ENCODE measurements at regions not wholly inside any gene's neighbourhood (a gene's known extent, or its start where the extent isn't known, plus 50 kb on each side); places are given as distances from the start of the nearest gene placed in this dataset.

DNA sequence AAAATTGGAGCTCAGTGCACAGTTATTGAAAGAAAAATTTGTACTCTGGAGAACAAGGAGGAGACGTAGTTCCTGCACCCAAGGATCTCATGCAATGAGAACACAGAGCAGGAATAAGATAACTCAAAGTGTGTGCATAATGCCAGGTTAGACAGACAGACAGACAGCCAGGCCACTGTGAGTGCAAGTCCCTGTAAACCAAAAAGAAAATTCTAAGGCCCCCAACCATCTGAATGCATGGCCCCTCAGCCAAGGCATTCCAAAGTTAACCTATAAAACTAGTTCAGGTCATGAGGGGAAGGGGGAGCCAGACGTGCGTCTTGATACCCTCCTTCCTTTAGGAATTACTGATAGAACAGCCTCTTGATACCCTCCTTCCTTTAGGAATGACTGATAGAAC is 94.5 kb upstream of the ENPP6 start:
- ATAC-seq, result no peak
- intact Hi-C loops (cut with micrococcal nuclease), result no loop called here
- no peak for DNase-seq

DNA sequence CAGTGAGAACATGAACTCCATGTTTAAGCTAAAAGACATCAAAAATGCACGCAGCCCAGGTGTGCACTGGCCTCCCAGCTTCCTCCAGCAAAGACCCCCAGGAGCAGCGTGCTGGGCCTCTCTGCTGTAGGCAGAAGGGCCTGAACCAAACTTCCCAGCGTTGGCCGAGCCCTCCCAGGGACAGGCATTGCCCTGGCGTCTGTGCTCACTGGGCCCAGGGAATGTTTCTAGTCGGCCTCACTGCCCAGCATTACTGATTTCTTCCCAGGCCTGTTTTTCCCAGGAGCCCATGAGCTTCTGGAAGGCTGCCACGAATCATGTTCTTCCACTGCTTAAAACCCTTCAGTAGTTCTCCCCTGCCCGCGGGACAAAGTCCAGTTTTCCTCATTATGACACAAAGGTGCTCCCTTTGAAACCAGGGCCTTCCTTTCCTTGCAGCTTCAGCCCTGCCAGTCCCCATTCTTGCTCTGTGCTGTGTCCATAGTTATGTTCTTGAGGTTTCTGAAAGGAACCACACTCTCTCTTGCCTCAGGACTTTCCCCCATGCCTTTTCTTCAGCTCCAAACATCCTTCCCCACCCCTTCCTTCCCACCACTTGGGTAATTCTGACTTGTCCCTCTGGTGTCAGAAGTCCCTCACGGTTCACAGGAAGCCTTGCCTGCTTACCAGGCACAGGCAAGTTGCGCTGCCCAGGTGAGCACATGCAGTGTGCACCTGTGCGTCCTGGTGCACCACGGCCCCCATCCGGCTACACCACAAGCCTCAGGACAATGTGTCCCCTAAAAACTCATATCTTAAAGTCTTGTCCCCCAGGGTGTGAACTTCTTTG is 93.4 kb upstream of the ENPP6 start:
- intact Hi-C loops (cut with micrococcal nuclease), result no loop called here
- DNase-seq (peak; percentile 38), ATAC-seq (peak; percentile 61)

DNA sequence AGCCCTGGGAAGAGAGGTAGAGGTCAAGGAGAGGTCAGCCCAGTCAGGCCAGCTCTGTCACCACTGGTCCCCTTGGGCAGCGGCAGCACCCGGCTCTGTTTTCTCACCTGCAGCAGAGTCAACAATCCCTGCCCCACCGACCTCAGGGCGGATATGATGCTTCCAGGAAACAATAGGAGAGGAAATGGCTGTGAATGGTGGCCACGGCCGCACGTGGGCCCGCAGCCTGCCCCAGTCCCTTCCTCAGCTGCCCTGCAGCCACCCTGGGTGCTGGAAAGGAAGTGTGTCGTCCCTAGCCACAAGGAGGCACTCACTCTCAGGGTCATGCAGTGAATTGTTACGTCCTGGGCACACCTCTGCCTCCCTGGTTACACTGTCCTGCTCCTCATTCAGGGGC is 92.5 kb upstream of the ENPP6 start:
- DNase-seq (peak; percentile 35), ATAC-seq (peak; percentile 70)
- intact Hi-C loops (cut with micrococcal nuclease), result no loop called here

DNA sequence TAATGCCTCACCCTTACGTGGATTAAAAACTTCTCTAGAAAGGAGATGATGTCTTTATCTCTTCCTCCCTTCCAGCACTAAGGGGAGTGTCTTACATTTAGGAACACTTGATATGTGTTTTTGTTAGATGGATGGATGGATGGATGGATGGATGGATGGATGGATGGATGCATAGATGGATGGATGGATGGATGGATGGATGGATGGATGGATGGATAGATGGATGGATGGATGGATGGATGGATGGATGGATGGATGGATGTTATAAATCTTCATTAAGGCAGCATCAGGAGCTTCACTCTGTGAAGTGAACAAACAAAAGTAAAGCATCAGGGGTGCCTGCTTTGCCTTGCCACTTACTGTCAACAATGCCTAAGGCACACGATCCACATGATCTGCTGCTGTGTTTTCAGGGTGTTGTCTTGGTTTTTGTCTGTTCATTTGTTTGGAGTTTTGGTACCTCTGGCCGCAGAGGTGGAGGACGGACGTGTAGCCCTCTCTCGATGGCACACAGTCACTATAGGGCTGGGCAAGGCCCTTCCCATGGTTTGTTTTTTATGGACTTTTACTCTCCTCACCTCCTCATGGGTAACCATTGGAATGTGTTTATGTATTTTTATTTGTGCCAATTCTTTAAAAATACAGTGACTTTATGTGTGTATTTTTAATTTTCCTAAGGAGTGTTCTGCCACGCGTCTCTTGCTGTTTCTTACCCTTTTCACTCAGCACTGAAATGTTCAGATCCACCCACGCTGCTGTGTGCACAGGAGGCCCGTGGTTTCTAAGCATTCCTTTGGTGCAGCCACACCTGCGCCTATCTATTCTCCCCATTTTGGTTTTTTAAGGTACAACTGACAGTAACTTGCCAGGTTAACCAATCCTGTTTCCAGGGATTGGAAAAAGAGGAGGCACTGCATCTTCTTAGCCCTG is 91.8 kb upstream of the ENPP6 start:
- intact Hi-C loops (cut with micrococcal nuclease), result no loop called here
- DNase-seq (no peak), ATAC-seq (no peak)

DNA sequence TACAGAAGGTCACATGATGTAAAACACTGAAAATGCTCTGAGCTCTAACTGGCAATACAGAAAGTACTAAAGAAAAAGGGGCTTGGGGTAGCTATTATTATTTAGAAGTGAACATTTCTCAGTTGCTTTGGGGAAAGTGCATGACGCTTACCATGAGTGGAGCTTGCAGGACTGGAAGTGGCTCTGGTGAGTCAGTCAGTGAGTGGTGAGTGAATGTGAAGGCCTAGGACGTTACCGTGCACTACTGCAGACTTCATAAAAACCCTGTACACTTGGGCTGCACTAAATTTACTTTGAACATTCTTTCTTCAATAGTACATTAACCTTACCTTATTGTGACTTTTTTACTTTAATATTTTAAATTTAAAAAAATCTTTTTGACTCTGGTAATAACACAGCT is 89.3 kb upstream of the ENPP6 start:
- ATAC-seq, result no peak
- DNase-seq, result no peak
- intact Hi-C loops (cut with micrococcal nuclease), result no loop called here

DNA sequence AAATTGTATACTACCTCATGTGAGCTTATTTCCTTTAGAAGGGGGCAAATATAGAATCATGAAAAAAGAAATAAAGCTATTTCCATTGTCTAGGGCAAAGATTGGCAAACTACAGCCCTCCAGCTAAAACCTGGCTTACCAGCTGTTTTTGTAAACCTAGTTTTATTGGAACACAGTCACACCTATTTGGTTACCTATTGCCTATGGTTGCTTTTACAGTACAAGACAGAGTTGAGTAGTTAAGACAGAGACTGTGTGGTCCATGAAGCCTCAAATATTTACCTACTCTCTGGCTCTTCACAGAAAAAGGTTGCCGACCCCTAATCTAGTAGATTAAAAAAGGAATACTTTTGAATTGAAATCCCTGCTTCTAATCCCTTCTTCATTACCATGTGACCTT is 88.8 kb upstream of the ENPP6 start:
- ATAC-seq (no peak), DNase-seq (no peak)
- intact Hi-C loops (cut with micrococcal nuclease), result no loop called here

DNA sequence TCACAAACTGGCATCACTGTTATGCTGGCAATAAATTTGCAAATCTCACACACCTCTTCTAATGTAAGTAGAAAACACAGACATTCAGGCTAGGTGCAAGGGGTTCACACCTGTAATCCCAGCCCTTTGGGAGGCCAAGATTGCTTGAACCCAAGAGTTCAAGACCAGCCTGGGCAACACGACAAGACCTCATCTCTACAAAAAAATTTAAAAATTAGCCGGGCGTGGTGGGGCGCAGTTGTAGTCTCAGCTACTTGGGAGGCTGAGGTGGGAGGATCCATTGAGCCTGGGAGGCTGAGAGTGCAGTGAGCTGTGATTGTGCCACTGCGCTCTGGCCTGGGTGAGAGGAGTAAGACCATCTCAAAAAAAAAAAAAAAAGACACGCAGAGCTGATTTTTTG is 83.1 kb upstream of the ENPP6 start:
- DNase-seq (no peak), ATAC-seq (no peak)
- intact Hi-C loops (cut with micrococcal nuclease), result no loop called here

DNA sequence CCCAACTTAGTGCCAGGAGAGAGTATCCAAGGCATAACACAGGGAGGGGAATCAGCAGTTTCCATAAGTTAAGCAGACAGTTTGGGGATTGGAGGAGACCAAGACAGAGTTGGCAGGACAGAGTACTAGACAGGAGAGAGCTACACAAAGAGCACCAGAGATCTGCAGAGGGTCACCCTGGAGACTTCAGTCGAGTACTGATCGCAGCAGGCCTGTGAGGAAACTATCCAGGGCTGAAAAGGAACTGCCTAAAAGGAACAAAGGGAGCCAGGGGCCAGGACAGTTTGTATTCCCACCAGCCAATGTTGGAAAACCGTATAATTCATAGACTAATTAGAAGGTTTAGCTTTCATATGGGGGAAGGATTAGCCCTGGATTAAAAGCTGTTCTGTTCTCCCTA is 80.6 kb upstream of the ENPP6 start:
- intact Hi-C loops (cut with micrococcal nuclease), result no loop called here
- ATAC-seq, result peak; percentile 18
- DNase-seq, result no peak

DNA sequence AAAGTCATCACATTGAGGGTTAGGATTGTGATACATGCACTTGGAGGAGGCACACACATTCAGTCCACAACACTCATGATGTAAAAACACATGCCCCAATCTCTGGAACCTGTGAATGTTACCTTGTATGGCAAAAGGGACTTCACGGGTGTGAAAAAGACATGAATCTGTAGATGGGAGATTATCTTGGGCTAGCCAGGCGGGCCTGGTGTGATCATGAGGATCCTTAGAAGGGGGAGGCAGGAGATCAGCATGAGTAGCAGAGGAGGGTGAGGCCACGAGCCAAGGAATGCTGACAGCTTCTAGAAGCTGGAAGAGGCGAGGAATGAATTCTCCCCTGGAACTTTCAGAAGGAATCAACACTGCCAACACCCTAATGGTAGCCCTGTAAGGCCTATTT is 77.5 kb upstream of the ENPP6 start:
- intact Hi-C loops (cut with micrococcal nuclease), result no loop called here
- ATAC-seq (no peak), DNase-seq (no peak)

DNA sequence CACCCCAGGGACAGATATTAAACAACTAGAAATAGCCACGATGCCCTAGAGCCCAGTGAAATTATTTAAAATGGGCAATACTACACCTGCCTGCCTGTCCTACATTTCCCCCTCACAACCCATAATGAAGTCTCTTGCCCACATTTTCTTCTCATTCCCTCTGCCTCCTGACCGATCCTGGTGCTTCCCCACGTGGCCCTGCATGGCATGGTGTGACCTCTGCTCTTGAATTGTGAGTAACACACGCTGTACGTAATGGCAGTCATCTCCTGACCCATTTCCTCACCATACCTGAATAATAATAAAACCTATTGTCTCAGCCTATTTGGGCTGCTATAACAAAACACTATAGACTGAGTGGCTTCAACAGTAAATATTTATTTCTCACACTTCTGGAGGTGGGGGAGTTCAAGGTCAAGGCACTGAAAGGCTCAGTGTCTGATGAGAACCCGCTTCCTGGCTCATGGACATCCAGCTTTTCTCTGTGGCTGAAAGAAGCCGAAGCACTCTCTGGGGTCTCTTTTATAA is 77.0 kb upstream of the ENPP6 start:
- ATAC-seq (no peak), DNase-seq (no peak)
- intact Hi-C loops (cut with micrococcal nuclease), result no loop called here

DNA sequence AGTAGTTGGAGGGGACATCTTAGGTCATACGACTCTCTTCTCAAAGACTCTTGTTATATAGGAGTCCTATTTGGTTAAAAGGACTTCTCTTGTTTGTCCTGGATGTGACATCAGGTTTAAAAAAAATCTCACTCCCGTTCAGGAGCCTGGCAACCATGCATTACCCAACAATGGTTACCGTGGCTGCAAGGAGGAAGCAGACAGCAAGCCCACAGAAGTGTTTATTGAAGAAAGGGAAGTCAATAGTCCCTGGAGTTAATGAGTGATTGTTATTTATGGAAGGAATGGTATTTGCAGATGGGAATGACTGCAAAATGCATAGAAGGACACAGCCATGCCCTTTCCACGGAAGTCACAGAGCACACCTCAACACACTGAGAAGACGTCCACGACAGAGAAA is 75.9 kb upstream of the ENPP6 start:
- intact Hi-C loops (cut with micrococcal nuclease), result no loop called here
- DNase-seq, result no peak
- peak; percentile 48 for ATAC-seq

DNA sequence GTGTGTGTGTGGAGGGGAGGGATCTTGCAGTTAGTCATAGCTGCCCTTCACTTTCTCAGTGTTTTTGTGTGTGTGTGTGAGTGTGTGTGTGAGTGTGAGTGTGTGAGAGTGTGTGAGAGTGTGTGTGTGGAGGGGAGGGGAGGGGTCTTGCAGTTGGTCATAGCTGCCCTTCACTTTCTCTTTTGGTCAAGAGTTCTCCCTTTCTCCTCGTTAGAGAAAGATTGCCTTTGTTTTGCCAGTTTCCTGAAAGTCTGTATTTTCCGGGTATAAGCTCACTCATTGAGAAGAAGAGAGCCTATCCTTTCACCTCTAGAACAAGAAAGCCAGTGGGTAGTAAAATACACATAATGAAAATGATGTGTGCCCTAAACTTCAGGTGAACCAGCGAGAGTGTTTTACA is 75.2 kb upstream of the ENPP6 start:
- ATAC-seq (no peak), DNase-seq (no peak)
- intact Hi-C loops (cut with micrococcal nuclease), result no loop called here

DNA sequence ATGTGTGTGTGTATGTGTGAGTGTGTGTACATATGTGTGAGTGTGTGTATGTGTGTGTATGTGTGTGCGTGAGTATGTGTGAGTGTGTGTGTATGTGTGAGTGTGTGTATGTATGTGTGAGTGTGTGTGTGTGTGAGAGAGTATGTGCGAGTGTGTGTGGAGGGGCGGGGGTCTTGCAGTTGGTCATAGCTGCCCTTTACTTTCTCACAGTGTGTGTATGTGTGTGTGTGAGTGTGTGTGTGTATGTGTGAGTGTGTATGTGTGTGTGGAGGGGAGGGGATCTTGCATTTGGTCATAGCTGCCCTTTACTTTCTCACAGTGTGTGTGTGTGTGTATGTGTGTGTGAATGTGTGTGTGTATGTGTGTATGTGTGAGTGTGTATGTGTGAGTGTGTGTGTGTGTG is 74.8 kb upstream of the ENPP6 start:
- intact Hi-C loops (cut with micrococcal nuclease), result no loop called here
- ATAC-seq, result no peak
- no peak for DNase-seq

DNA sequence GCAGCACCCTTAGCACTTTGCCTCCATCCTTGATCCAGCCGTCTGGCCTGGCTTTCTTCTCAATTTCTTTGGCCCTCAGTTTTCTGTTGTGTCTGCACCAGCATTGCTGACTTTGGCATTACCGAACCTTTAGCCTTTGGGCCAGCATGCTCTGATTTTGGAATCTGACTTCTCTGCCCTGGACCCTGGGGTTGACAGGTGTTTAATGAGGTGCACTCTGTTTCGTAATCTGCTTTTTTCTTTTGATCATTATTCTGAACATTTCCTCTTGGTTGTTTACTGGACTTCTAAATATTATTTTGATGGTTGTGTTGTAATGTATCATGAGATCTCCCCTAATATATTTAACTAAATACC is 71.5 kb upstream of the ENPP6 start:
- intact Hi-C loops (cut with micrococcal nuclease), result no loop called here
- DNase-seq, result no peak
- no peak for ATAC-seq

DNA sequence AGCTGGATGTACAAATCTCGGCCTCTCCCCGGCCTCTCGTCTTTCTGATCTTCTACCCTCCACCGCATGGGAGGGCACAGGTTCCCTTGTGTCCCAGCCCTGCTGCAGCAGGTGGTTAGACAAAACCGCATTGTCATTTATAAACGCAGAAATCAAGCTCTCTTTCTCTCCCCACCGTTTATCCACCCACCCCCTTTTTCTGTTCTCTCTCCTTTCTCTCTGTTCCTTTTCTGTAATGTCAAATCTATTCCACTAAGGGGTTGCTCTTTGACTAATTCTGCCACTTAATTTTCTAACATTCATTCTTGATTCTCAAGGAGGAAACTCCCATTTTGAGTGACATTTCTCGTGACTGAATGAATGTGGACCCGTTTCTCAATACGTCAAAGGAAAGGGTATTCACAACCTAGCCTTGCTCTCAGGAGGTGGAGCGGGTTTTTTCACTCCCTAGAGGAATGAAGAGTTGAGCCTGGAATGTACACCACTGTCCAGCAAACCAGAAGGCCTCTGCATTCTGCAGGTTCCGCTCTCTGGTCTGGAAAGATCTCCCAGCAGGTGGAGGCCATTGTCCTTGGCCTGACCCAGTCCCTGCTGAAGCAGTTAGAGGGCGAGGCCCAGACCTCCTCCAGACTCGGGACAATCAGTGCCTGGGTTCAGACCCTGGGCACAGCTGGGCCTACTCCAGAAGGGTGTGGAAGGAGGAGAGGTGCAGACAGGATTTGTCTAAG is 70.9 kb upstream of the ENPP6 start:
- intact Hi-C loops (cut with micrococcal nuclease), result no loop called here
- no peak for DNase-seq
- peak; percentile 24 for ATAC-seq

DNA sequence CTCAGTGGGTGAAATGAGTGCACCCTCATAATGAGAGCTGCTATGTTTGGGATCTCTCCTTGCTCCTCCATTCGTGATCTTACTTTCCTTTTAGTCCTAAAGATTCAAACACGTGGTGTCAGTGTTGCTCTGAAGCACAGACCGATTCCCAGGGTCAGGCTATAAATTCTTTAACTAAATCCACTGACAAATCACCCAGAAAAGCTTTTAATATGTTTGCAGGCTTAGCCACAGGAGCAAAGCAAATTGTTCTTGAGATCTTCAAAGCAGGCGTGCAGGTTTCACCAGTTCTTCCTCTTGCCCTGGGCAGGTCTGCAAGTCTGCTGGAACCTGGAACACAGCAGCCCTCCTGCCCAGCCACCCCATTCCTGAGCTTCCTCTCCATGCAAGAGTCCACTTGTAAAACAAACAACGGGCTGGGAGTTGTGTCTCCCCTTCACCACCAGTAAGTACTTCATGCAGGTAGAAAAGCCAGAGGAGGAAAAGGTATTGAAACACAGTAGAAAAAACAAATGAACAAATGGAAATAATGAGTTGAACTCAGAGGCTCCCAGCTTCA is 70.1 kb upstream of the ENPP6 start:
- DNase-seq (no peak), ATAC-seq (peak; percentile 84)
- intact Hi-C loops (cut with micrococcal nuclease), result no loop called here

DNA sequence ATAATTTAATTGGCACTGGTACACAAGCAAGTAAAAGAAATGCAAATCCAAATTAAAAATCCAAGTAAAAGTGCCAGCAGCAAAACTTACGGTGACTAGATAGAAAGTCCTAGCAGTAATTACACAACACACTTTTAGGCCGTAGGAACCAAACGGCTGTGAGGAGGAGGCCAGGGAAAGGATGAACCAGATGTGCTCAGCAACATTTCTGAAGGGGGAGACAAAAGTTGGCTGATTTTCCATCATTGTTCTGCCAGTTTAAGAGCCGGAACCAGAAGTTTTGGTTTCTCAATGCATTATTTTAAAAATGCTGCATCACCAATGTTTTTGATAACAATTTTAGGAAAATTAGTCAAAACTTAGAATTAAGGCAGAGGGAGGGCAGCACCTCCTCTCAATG is 68.7 kb upstream of the ENPP6 start:
- ATAC-seq (no peak), DNase-seq (no peak)
- intact Hi-C loops (cut with micrococcal nuclease), result no loop called here

DNA sequence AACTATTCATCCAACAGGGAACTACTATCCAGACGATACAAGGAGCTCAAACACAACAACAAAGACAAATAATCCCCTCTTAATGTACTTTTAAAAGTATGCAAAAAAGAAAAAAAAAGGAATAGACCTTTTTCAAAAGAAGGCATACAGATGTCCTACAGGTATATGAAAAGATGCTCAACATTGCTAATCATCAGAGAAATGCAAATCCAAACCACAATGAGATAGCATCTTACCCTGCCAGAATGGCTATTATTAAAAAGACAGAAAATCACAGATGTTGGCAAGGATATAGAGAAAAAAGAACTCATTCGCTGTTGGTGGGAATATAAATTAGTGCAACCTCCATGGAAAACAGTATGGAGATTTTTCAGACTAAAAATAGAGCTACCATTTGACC is 67.1 kb upstream of the ENPP6 start:
- intact Hi-C loops (cut with micrococcal nuclease), result no loop called here
- DNase-seq (no peak), ATAC-seq (no peak)

DNA sequence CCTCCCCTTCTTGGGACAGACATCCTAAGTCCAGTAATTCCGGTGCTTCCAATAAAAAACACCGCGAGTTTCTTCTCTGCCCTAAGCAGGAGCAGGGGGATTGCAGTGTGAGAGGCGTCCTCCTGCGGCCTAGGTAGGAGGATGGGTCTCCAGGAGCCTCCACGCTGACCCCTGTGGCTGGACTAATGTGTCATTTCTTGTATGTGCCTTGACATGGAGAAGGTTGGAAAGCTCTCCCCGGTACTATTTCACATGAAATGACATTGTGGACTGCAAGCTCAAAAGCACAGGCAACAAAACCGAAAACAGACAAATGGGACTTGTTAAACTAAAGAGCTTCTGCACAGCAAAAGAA is 66.6 kb upstream of the ENPP6 start:
- intact Hi-C loops (cut with micrococcal nuclease), result no loop called here
- DNase-seq, result no peak

More for the DNA sequence above, 66.6 kb upstream of the ENPP6 start:
- no peak for ATAC-seq
